Pancreas (tissue), 10 donors: ENCODE measurements at regions not wholly inside any gene's neighbourhood (a gene's known extent, or its start where the extent isn't known, plus 50 kb on each side); places are given as distances from the start of the nearest gene placed in this dataset.

Experiments used
- ATAC-seq, 4 donors: fragments of 200-7000 bp; cut with Tn5 transposase; one replicate each; pipeline versions ENCODE4 v1.8.0 to v1.9.1; 2020; ENCODE audit warnings: mild to moderate bottlenecking in 4 of 4, moderate library complexity in 4 of 4
- DNase-seq, 6 donors: peaks; one replicate each; pipeline ENCODE4 v3.0.0-alpha.2; 2020
- FAIRE-seq: peaks from 2 replicates; lab custom pipeline; 2012; peaks lifted over from hg19 to GRCh38; lab: Jason Lieb, UNC
- H3K27ac ChIP-seq, 4 donors: fragments of 200-600 bp; sonication (generic); 1 replicate in 3 of 4; 2 replicates in 1 of 4; pipeline versions ENCODE4 v1.5.0 to v1.8.0; 2020
- H3K27me3 ChIP-seq, 4 donors: fragments of 200-600 bp; one replicate each; pipeline ENCODE4 v1.8.0; 2021
- H3K36me3 ChIP-seq, 3 donors: fragments of 200-600 bp; sonication (generic) in 1 of 3; one replicate each; pipeline versions ENCODE4 v1.5.0 to v1.8.0; 2020 to 2021
- H3K4me1 ChIP-seq, 3 donors: fragments of 200-600 bp; one replicate each; pipeline ENCODE4 v1.8.0; 2021
- H3K4me3 ChIP-seq, 4 donors: fragments of 200-600 bp; sonication (generic) in 2 of 4; one replicate each; pipeline versions ENCODE4 v1.5.0 to v1.8.0; 2020 to 2021
- H3K9me3 ChIP-seq, 4 donors: fragments of 200-600 bp; one replicate each; pipeline ENCODE4 v1.8.0; 2021
- WGBS, 2 donors: extraction: QIAGEN DNeasy Blood & Tissue Kit; methylation state at CpG; one replicate each; pipeline ENCODE4 v1.1.7; 2013; 5-methylcytosine and 5-hydroxymethylcytosine counted together
- intact Hi-C, 3 donors: fragments of 100-400 bp; cut with DNase I; formaldehyde crosslinking; loops; one replicate each; pipeline versions ENCODE4 v1.11.1 to v1.14.2; 2022
- TF ChIP-seq, protein P1 (sequence below), 4 donors: fragments of 200-600 bp; sonication (generic) in 3 of 4; IDR thresholded peaks; one replicate each; pipeline versions ENCODE4 v1.5.0 to v1.8.0; 2021; ENCODE audit warnings: antibody characterized with exemption in 4 of 4
- donor health status: healthy with polysubstance abuse.
- donor health status: DM: no; HTN: no; CAD: no; lungs with moderate emphysema.
- donor health status: DM: no; HTN: no; CAD: no.
- donor health status: control.
- donor health status: control.
- donor health status: Bipolar disorder and iron deficiency.
- donor health status: DM: yes; HTN: yes; CAD: no.
- donor health status: DM: no; HTN: no; CAD: no.
- donor health status: DM: no; HTN: no; CAD: no.
- donor health status: DM: yes; HTN: yes; CAD: no.

DNA sequence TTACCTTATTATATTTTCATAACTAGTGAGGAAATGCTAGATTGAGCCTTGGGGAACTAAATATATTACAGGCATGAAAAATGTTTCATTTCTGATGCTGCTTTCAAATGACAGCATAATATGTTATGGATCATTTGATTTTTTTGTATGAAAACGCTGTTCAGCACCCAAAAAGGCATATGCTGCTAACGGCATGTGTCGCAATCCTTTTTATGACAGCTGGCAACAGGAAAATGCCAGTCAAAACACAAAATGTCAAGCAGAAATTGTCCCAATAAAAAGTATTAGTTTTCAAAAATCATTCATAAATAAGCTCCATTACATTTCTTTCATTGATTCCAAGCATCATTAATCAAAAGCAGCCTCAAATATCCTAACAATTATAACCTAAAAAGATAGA lies 1244.5 kb downstream of the PCDH7 start:
- intact Hi-C loops: no loop called here
- Histone ChIP-seq H3K36me3 (no peaks in the 10 kb centered on the region), H3K4me3 (no peak overlapping the region), H3K9me3 (no peaks in the 10 kb centered on the region), H3K4me1 (no peaks in the 10 kb centered on the region), H3K27ac (no peak overlapping the region), H3K27me3 (no peaks in the 10 kb centered on the region)
- FAIRE-seq: no peak
- 50 to 71% methylated on average over 3 of the region's 3 CpGs for WGBS, 2 donors
- ATAC-seq: no peak
- TF ChIP-seq, protein P1, sequence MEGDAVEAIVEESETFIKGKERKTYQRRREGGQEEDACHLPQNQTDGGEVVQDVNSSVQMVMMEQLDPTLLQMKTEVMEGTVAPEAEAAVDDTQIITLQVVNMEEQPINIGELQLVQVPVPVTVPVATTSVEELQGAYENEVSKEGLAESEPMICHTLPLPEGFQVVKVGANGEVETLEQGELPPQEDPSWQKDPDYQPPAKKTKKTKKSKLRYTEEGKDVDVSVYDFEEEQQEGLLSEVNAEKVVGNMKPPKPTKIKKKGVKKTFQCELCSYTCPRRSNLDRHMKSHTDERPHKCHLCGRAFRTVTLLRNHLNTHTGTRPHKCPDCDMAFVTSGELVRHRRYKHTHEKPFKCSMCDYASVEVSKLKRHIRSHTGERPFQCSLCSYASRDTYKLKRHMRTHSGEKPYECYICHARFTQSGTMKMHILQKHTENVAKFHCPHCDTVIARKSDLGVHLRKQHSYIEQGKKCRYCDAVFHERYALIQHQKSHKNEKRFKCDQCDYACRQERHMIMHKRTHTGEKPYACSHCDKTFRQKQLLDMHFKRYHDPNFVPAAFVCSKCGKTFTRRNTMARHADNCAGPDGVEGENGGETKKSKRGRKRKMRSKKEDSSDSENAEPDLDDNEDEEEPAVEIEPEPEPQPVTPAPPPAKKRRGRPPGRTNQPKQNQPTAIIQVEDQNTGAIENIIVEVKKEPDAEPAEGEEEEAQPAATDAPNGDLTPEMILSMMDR (IDR thresholded peaks at IDR 0.05): no peak
- no peak for DNase-seq

DNA sequence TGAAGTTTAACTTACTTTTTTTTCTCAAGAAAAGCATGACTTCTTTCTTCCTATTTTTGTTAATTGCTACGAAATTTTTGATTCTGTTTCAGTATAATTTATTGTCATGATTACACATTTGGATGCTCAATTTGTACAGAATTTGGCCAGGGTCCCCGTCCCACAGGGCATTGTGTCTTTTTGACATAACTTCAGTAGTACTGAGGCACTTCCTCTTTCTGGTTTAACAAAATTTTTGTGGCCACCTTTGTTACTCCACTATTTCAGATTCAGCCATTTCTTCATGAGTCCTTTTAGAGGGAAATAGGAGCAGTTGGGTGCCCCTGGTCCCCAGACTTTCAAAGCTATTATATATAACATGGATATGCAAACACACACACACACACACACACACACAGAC lies 1248.7 kb downstream of the PCDH7 start:
- H3K9me3 ChIP-seq: no peaks in the 10 kb centered on the region
- intact Hi-C loops: no loop called here
- TF ChIP-seq, protein P1 (IDR thresholded peaks at IDR 0.05): no peak
- no peaks in the 10 kb centered on the region for H3K4me1 ChIP-seq
- ATAC-seq: no peak
- H3K27ac ChIP-seq: no peak overlapping the region
- H3K36me3 ChIP-seq: no peaks in the 10 kb centered on the region
- no peaks in the 10 kb centered on the region for H3K27me3 ChIP-seq
- 46 to 52% methylated on average over 2 of the region's 2 CpGs for WGBS, 2 donors
- H3K4me3 ChIP-seq: no peak overlapping the region
- DNase-seq: no peak
- FAIRE-seq: no peak

DNA sequence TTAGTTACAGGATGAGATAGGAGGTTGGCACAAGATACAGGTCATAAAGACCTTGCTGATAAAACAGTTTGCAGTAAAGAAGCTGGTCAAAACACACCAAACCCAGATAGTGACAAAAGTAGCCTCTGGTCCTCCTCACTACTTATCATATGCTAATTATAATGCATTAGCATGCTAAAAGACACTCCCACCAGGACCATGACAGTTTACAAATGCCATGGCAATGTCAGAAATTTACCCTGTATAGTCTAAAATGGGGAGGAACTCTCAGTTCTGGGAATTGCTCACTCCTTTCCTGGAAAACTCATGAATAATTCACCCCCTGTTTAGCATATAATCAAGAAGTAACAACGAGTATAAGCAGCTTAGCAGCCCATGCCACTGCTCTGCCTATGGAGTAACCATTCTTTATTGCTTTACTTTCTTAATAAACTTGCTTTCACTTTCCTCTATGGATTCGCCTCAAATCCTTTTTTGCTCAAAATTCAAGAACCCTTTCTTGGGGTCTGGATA lies 1254.4 kb downstream of the PCDH7 start:
- DNase-seq (no peak), FAIRE-seq (no peak), ATAC-seq (no peak)
- no peak overlapping the region for H3K4me3 ChIP-seq
- 44 to 58% methylated on average over 2 of the region's 2 CpGs for WGBS, 2 donors
- no peaks in the 10 kb centered on the region for H3K36me3 ChIP-seq
- no peaks in the 10 kb centered on the region for H3K4me1 ChIP-seq
- H3K27me3 ChIP-seq: no peaks in the 10 kb centered on the region
- H3K9me3 ChIP-seq: no peaks in the 10 kb centered on the region
- no peak overlapping the region for H3K27ac ChIP-seq
- intact Hi-C loops: no loop called here
- TF ChIP-seq, protein P1 (IDR thresholded peaks at IDR 0.05): no peak

DNA sequence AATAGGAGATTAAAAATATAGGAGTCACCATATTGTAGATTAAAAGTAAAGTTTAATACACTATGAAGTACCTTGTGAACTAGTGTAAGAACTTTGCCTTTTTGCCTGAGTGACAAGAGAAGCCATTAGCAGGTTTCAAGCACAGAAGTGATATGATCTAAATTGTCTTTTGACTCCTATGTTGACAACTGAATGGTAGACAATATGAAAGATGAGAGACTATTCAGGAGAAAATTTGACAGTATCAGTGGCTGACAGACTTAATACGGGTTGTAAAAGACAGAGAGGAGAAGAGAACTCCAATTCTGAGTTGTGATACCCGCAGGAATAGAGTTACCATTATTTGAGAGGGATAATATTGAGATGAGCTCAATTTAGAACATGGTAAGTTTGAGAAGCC lies 1259.8 kb downstream of the PCDH7 start:
- no peak overlapping the region for H3K4me3 ChIP-seq
- ATAC-seq (no peak), DNase-seq (no peak), FAIRE-seq (no peak)
- intact Hi-C loops: no loop called here
- whole genome bisulfite sequencing, 2 donors: 47 to 61% methylated on average over 2 of the region's 2 CpGs
- H3K27me3 ChIP-seq: no peaks in the 10 kb centered on the region
- TF ChIP-seq, protein P1 (IDR thresholded peaks at IDR 0.05): no peak
- H3K36me3 ChIP-seq: no peaks in the 10 kb centered on the region
- no peaks in the 10 kb centered on the region for H3K9me3 ChIP-seq
- no peak overlapping the region for H3K27ac ChIP-seq
- H3K4me1 ChIP-seq: no peaks in the 10 kb centered on the region

DNA sequence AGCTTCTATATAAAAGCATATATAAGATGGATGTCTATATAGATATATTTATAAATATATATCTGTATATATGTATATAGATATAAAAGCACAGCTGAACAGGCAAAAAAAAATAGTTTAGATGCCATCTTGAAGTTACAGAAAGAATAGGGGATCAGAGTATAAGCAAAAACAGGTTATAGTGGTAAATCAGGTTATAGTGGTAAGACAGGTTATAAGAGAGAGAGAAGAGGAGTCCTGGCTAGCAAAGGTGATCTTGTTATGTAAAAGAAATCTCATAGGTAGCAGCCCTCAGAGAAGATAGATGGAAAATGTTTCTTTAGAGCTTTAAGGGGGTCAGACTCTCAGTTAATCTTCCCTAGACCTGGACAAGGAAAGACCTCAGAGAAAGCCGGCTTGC lies 1263.1 kb downstream of the PCDH7 start:
- no peaks in the 10 kb centered on the region for H3K4me1 ChIP-seq
- H3K27ac ChIP-seq: no peak overlapping the region
- WGBS, 2 donors: 74 to 88% methylated on average over 1 of the region's 1 CpG
- FAIRE-seq (no peak), ATAC-seq (no peak), DNase-seq (no peak)
- intact Hi-C loops: no loop called here
- no peaks in the 10 kb centered on the region for H3K27me3 ChIP-seq
- no peaks in the 10 kb centered on the region for H3K36me3 ChIP-seq
- TF ChIP-seq, protein P1 (IDR thresholded peaks at IDR 0.05): no peak
- H3K4me3 ChIP-seq: no peak overlapping the region
- no peaks in the 10 kb centered on the region for H3K9me3 ChIP-seq
